Endodermal cell (in vitro differentiated cells): ENCODE measurements at regions not wholly inside any gene's neighbourhood (a gene's known extent, or its start where the extent isn't known, plus 50 kb on each side); places are given as distances from the start of the nearest gene placed in this dataset.

Experiments used
- DNase-seq: peaks from one replicate; pipeline ENCODE4 v3.0.0-alpha.2; 2017
- H3K27ac ChIP-seq: 2 replicates; pipeline ENCODE4 v1.5.1; 2013; ENCODE audit warnings: mild to moderate bottlenecking, low read depth, low read length, moderate library complexity
- H3K27me3 ChIP-seq: 2 replicates; pipeline ENCODE4 v1.6.1; 2013; ENCODE audit warnings: mild to moderate bottlenecking, low read length, moderate library complexity; ENCODE audit not compliant: insufficient read depth, control insufficient read depth, poor library complexity, severe bottlenecking
- H3K36me3 ChIP-seq: 2 replicates; pipeline ENCODE4 v1.7.0; 2013; ENCODE audit warnings: mild to moderate bottlenecking, low read length, moderate library complexity; ENCODE audit not compliant: control insufficient read depth, insufficient read depth
- H3K4me1 ChIP-seq: one replicate; pipeline ENCODE4 v1.7.0; 2013; ENCODE audit warnings: low read length; ENCODE audit not compliant: control insufficient read depth, insufficient read depth
- H3K4me3 ChIP-seq: 2 replicates; pipeline ENCODE4 v1.5.1; 2013; ENCODE audit warnings: mild to moderate bottlenecking, low read length, moderate library complexity
- H3K9ac ChIP-seq: 2 replicates; pipeline ENCODE4 v1.6.1; 2013; ENCODE audit warnings: mild to moderate bottlenecking, low read length, moderate library complexity; ENCODE audit not compliant: poor library complexity, severe bottlenecking; ENCODE audit errors: extremely low read depth
- H3K9me3 ChIP-seq: 2 replicates; pipeline ENCODE4 v1.6.1; 2013; ENCODE audit warnings: mild to moderate bottlenecking, low read length, moderate library complexity; ENCODE audit not compliant: control insufficient read depth
- H3K27ac Mint-ChIP-seq: 2 replicates; pipeline ENCODE4 v1.8.0; 2020; ENCODE audit warnings: mixed read lengths
- H3K27me3 Mint-ChIP-seq: 2 replicates; pipeline ENCODE4 v1.8.0; 2021; ENCODE audit warnings: mild to moderate bottlenecking, mixed read lengths; ENCODE audit not compliant: insufficient read depth
- H3K36me3 Mint-ChIP-seq: 2 replicates; pipeline ENCODE4 v1.8.0; 2020; ENCODE audit warnings: low read depth, mixed read lengths
- H3K4me1 Mint-ChIP-seq: 2 replicates; pipeline ENCODE4 v1.8.0; 2020; ENCODE audit warnings: mixed read lengths
- H3K4me3 Mint-ChIP-seq: 2 replicates; pipeline ENCODE4 v1.8.0; 2020; ENCODE audit warnings: mild to moderate bottlenecking, moderate library complexity, mixed read lengths
- H3K9me3 Mint-ChIP-seq: 2 replicates; pipeline ENCODE4 v1.8.0; 2020; ENCODE audit warnings: mild to moderate bottlenecking, mixed read lengths
- WGBS, 2 experiments: methylation state at CpG; one replicate each; pipeline versions ENCODE4 v1.1.5 to v1.1.7; 2013; ENCODE audit warnings: missing lambda C conversion rate in 2 of 2, mixed read lengths in 1 of 2; ENCODE audit not compliant: insufficient coverage in 1 of 2, insufficient read length in 1 of 2; 5-methylcytosine and 5-hydroxymethylcytosine counted together
- TF ChIP-seq, protein P1 (sequence below): fragments of 200-600 bp; sonication (generic); conservative IDR thresholded peaks from 2 replicates; pipeline ENCODE4 v1.5.0; 2021; ENCODE audit warnings: antibody characterized with exemption, mild to moderate bottlenecking

DNA sequence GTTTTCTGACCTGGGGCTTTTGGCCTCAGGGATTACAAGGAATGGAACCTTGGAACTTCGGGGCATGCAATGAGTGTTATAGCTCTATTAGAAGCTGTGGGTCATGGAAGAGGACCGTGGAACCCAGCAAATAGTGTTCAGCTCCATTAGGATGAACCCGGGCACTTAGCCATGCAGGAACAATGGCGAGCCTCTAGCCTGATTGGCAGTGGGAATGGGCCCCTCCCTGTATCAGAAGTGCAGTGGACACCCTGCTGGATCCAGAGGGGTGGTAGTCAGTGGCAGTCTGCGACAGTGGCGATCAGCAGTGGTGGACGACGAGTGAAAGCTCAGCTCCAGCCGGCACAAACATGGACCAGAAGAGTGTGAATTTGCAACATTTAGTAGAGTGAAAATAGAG is 315.4 kb upstream of the TECRL start:
- Mint-ChIP-seq H3K27ac (no peak overlapping the region), H3K9me3 (peaks cover 38% of the 10 kb centered on the region), H3K36me3 (peaks cover 26% of the 10 kb centered on the region), H3K4me3 (no peak overlapping the region), H3K27me3 (no peaks in the 10 kb centered on the region), H3K4me1 (peaks cover 13% of the 10 kb centered on the region)
- Histone ChIP-seq H3K4me1 (peaks cover 2% of the 10 kb centered on the region), H3K36me3 (no peaks in the 10 kb centered on the region), H3K9ac (no peak overlapping the region), H3K4me3 (no peak overlapping the region), H3K27me3 (no peaks in the 10 kb centered on the region), H3K27ac (no peak overlapping the region), H3K9me3 (peaks cover 45% of the 10 kb centered on the region)
- 96 to 97% methylated on average over 4 to 9 of the region's 9 CpGs for WGBS, 2 experiments
- no peak for DNase-seq
- TF ChIP-seq, protein P1, sequence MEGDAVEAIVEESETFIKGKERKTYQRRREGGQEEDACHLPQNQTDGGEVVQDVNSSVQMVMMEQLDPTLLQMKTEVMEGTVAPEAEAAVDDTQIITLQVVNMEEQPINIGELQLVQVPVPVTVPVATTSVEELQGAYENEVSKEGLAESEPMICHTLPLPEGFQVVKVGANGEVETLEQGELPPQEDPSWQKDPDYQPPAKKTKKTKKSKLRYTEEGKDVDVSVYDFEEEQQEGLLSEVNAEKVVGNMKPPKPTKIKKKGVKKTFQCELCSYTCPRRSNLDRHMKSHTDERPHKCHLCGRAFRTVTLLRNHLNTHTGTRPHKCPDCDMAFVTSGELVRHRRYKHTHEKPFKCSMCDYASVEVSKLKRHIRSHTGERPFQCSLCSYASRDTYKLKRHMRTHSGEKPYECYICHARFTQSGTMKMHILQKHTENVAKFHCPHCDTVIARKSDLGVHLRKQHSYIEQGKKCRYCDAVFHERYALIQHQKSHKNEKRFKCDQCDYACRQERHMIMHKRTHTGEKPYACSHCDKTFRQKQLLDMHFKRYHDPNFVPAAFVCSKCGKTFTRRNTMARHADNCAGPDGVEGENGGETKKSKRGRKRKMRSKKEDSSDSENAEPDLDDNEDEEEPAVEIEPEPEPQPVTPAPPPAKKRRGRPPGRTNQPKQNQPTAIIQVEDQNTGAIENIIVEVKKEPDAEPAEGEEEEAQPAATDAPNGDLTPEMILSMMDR = no peak

DNA sequence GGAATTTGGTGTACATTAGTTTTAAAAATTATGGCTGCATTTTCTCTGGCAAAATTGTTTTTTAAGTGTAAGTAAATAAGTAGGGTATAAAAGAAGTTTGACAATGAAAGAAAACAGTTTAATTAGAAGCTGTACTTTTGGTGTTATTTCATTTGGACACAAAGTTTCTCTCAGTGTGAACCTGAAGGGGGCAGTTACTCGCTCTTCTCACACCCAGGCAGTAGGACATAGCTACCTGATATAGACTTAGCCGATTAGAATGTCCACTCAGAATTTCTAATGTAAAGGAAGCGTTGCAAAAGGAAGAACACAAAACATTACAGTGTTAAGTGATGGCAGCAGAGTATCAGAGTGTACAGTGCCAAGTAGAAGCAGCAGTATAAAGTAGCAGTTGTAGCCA is 311.9 kb upstream of the TECRL start:
- Histone ChIP-seq H3K27me3 (no peaks in the 10 kb centered on the region), H3K9ac (no peak overlapping the region), H3K36me3 (no peaks in the 10 kb centered on the region), H3K4me3 (no peak overlapping the region), H3K4me1 (no peaks in the 10 kb centered on the region), H3K9me3 (peaks cover 15% of the 10 kb centered on the region), H3K27ac (no peak overlapping the region)
- H3K4me3 Mint-ChIP-seq = no peak overlapping the region
- 89 to 100% methylated on average over 3 of the region's 3 CpGs for WGBS, 2 experiments
- TF ChIP-seq, protein P1 = peak; percentile 36
- DNase-seq = no peak
- H3K9me3 Mint-ChIP-seq = peaks cover 25% of the 10 kb centered on the region
- H3K27me3 Mint-ChIP-seq = no peaks in the 10 kb centered on the region
- H3K4me1 Mint-ChIP-seq = no peaks in the 10 kb centered on the region
- peaks cover 3% of the 10 kb centered on the region for H3K36me3 Mint-ChIP-seq
- H3K27ac Mint-ChIP-seq = no peak overlapping the region

DNA sequence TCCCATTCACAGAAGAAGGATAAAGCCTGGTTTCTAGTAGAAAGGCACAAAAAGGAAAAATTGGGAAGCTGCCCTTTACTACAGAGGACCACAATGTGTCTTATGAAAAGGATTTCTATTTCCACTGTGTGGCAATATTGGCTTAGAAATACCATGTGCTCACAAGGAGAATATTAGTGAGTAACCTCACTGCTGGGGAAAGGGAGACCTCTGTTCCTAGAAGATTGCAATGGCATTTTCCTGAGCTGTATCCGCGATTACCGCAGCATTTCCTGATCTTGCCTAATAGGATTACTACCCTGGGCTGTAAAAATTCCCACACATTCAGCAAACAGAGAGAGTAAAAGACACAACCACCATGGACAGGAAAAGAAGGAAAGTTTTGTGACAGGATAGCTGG is 308.8 kb upstream of the TECRL start:
- Histone ChIP-seq H3K27me3 (no peaks in the 10 kb centered on the region), H3K27ac (no peak overlapping the region), H3K4me3 (no peak overlapping the region), H3K9me3 (peaks cover 5% of the 10 kb centered on the region), H3K4me1 (no peaks in the 10 kb centered on the region), H3K9ac (no peak overlapping the region), H3K36me3 (no peaks in the 10 kb centered on the region)
- WGBS, 2 experiments = 88% methylated on average over 3 of the region's 3 CpGs; no CpG with 5 or more reads in 1 of the 2 experiments
- Mint-ChIP-seq H3K27ac (no peak overlapping the region), H3K4me3 (no peak overlapping the region), H3K27me3 (no peaks in the 10 kb centered on the region), H3K4me1 (no peaks in the 10 kb centered on the region), H3K36me3 (no peaks in the 10 kb centered on the region), H3K9me3 (peaks cover 16% of the 10 kb centered on the region)
- TF ChIP-seq, protein P1 = no peak
- DNase-seq = no peak
